Ectodermal cell (in vitro differentiated cells): ENCODE measurements at regions not wholly inside any gene's neighbourhood (a gene's known extent, or its start where the extent isn't known, plus 50 kb on each side); places are given as distances from the start of the nearest gene placed in this dataset.
"Not testable (repeated sequence)": the region's sequence is repeated elsewhere in the genome, so short reads cannot be mapped to it uniquely, and the experiment has no call there.

Experiments used
- H3K27ac ChIP-seq: 2 replicates; pipeline ENCODE4 v1.7.0; 2013; ENCODE audit warnings: mild to moderate bottlenecking, low read depth, low read length; ENCODE audit not compliant: insufficient read depth, poor library complexity, severe bottlenecking
- H3K27me3 ChIP-seq: 2 replicates; pipeline ENCODE4 v1.7.0; 2013; ENCODE audit warnings: mild to moderate bottlenecking, low read length; ENCODE audit not compliant: insufficient read depth, control insufficient read depth, poor library complexity, severe bottlenecking
- H3K36me3 ChIP-seq: one replicate; pipeline ENCODE4 v1.7.0; 2013; ENCODE audit warnings: low read length; ENCODE audit not compliant: control insufficient read depth, insufficient read depth
- H3K4me1 ChIP-seq: one replicate; pipeline ENCODE4 v1.7.0; 2013; ENCODE audit warnings: low read length; ENCODE audit not compliant: control insufficient read depth, insufficient read depth
- H3K4me3 ChIP-seq: 2 replicates; pipeline ENCODE4 v1.7.0; 2013; ENCODE audit warnings: low read depth, low read length, control low read depth; ENCODE audit not compliant: insufficient read depth
- H3K9me3 ChIP-seq: 2 replicates; pipeline ENCODE4 v1.7.0; 2013; ENCODE audit warnings: mild to moderate bottlenecking, low read length, moderate library complexity; ENCODE audit not compliant: control insufficient read depth
- WGBS, 2 experiments: methylation state at CpG; one replicate each; pipeline ENCODE4 v1.1.7; 2013; ENCODE audit warnings: missing lambda C conversion rate in 2 of 2; 5-methylcytosine and 5-hydroxymethylcytosine counted together

DNA sequence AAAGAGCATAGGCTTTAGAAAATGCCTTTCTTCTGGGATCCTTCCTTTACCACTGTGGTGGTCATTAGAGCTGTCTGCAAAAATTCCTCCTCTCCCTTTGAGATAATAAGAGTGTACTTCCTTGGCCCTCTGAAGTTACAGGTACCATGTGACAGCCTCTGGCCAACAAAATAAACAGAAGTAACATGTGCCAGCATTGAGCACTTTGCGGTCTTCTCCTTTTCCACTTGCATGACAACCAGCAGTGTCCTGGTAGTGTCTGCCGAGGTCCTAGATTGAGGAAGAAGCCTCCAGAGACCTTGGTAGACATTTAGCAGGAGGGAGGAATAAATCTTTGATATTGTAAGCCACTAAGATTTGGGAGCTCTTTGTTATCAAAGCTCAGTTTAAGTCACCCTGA, 87.5 kb upstream of the ARID1B start:
- Histone ChIP-seq H3K4me3 (no peak overlapping the region), H3K36me3 (no peaks in the 10 kb centered on the region), H3K27ac (no peak overlapping the region), H3K9me3 (no peaks in the 10 kb centered on the region), H3K4me1 (peaks cover 9% of the 10 kb centered on the region), H3K27me3 (no peaks in the 10 kb centered on the region)
- WGBS, 2 experiments: 98 to 100% methylated on average over 2 of the region's 2 CpGs

DNA sequence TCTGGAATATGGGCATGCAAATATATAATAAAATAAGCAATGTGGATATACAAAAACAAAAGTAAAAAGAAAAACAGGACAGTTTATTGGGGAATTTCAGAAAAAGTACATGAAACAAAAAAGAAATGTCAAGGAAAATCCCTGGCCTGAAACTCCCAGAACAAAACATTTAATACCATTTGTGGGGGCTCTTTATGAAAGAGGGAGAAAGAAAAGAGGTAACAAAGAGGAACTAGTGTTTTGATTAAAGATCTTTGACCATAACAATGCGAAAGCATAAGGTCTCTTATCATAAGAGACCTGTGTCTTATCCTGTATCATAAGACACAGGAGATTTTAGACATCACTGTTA, 88.6 kb upstream of the ARID1B start:
- H3K27ac ChIP-seq: no peak overlapping the region
- H3K4me3 ChIP-seq: no peak overlapping the region
- no peaks in the 10 kb centered on the region for H3K9me3 ChIP-seq
- H3K27me3 ChIP-seq: no peaks in the 10 kb centered on the region
- H3K36me3 ChIP-seq: no peaks in the 10 kb centered on the region
- 83 to 100% methylated on average over 1 of the region's 1 CpG for WGBS, 2 experiments
- peaks cover 9% of the 10 kb centered on the region for H3K4me1 ChIP-seq

DNA sequence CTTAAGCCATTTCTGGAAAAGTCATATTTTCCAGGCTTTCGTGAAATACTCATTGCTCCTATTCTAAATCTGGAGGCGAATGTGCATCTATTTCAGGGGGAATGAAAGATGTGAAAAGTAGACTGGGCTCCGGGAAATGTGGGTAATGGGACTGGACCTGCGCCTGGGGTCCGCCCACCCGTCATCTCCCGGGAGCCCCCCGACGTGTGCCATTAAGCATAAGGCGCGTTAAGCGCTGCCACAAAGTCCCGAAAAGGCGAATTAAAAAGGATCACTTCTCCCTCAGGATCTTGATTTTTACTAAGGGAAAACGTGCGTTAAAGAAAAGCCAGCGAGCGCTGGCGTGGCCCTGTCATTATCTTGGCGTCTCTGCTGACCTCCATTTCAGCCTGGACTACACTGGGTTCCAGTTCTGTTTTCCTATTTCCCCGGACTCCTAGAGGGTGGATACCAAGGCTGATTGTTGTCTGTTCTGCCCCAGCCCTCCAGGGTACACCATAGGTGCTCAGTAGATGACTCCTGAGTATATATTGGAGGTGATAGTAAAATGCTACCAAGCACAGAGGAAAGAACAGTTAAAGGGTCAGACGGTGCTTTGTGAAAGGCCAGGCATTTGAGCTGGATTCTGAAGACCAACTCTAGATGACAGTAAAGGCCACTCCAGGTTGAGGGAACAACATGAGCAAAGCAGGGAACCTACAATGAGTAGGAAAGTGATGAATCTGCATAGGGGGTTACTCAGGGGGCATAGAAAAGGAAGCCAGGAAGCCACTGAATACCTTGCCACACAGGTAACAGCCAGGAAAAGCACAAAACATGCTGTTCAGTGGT, 89.2 kb upstream of the ARID1B start:
- Histone ChIP-seq H3K36me3 (no peaks in the 10 kb centered on the region), H3K27me3 (no peaks in the 10 kb centered on the region), H3K4me1 (peaks cover 9% of the 10 kb centered on the region), H3K4me3 (peak overlapping the region; percentile 48), H3K9me3 (no peaks in the 10 kb centered on the region), H3K27ac (no peak overlapping the region)
- WGBS, 2 experiments: 8 to 9% methylated on average over 22 of the region's 22 CpGs

DNA sequence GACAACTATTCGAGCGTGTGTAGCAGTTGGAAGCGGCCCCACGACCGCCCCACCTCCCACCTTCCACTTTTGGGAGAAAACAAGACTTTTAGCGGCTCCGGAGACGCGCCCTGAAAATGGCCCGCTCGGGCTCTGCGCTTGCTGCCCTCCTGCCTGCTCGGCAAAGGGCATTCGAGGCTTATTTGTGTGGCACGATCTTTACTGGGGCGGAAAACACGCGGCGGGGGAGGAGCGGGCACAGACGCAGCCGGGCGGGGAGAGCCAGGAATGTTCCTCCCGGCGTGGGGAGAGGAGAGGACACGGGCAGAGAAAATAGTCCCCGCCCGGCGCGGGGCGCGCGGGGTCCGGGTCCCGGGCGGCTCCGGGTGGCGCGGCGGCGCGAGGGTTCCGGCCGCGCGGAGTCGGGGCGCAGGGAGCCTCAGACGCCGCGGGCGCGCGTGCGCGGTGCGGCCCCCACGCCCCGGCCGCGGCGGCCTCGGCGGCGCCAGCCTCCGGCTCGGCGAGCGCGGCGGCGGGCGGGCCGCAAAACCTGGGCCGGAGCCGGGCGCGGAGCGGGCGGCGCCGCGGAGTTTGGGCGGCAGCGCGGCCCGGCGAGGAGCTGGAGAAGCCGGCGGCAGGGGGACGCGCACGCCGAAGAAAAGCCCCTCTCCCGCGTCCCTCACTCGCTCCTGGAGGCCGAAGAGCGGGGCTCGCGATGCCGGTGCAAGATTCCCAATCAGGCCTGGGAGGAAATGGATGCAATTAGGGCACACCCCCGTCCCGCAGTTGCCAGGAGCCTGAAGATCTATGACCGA, 90.0 kb upstream of the ARID1B start:
- H3K4me1 ChIP-seq: peaks cover 9% of the 10 kb centered on the region
- H3K36me3 ChIP-seq: no peaks in the 10 kb centered on the region
- H3K4me3 ChIP-seq: peak overlapping the region; percentile 78
- no peaks in the 10 kb centered on the region for H3K9me3 ChIP-seq
- peak overlapping the region; percentile 97 for H3K27ac ChIP-seq
- no peaks in the 10 kb centered on the region for H3K27me3 ChIP-seq
- 0% methylated on average over 105 of the region's 105 CpGs for WGBS, 2 experiments

DNA sequence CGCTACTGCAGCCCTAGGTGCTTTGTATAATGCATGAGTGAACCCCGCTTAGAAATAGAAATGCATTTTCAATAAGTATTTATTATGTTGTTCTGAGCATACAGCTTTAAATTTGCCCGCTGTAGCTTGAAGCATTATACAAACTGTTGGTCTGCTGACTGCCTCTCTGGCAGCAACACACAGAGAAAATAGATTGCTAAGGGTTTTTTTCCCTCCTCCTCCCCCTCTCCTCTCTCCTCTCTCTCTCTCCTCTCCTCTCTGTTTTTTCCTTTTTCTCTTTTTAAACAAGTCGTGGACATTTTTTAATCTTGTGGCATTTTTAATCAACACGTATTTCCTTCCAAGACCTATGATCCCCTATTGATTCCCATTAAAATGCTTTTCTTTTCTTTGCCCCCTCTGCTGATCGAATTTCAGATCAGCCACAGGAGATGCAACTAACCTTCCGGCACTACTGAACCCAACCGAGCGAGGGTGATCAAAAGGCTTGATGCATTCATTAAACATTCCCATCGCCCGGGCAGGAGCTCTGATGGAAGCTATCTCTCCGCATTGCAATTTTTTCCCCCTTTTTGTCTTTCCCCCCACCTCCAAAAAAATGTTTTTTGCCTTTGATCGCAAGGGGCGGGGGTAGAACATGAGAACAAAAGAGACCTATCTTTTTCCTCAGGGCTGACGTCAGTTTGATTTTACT, 90.7 kb upstream of the ARID1B start:
- Histone ChIP-seq H3K27me3 (no peaks in the 10 kb centered on the region), H3K4me1 (peaks cover 9% of the 10 kb centered on the region), H3K4me3 (peak overlapping the region; percentile 78), H3K27ac (peak overlapping the region; percentile 97), H3K9me3 (no peaks in the 10 kb centered on the region), H3K36me3 (no peaks in the 10 kb centered on the region)
- WGBS, 2 experiments: 2 to 4% methylated on average over 14 to 15 of the region's 15 CpGs

DNA sequence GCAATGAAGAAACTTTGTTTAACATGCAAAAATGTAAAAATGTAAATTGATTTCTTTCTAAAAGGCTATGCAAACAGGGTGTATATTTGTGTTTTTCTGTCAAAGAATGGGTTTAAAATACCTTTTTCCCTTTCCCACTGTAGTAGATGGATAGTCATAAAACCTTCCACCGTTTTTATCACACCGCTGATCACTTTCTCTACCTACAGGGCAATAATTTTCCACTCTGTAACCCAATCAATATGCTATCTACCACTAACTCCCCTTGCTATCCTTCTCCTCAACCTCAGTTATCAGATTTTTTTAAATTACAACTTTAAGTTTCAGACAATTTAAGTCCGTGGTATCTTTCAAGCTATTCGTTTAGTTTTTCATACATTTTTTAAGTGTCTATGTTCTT, 91.4 kb upstream of the ARID1B start:
- peaks cover 9% of the 10 kb centered on the region for H3K4me1 ChIP-seq
- 28 to 29% methylated on average over 4 of the region's 4 CpGs for WGBS, 2 experiments
- no peaks in the 10 kb centered on the region for H3K9me3 ChIP-seq
- H3K4me3 ChIP-seq: peak overlapping the region; percentile 78
- no peaks in the 10 kb centered on the region for H3K36me3 ChIP-seq
- H3K27me3 ChIP-seq: no peaks in the 10 kb centered on the region
- H3K27ac ChIP-seq: peak overlapping the region; percentile 97

DNA sequence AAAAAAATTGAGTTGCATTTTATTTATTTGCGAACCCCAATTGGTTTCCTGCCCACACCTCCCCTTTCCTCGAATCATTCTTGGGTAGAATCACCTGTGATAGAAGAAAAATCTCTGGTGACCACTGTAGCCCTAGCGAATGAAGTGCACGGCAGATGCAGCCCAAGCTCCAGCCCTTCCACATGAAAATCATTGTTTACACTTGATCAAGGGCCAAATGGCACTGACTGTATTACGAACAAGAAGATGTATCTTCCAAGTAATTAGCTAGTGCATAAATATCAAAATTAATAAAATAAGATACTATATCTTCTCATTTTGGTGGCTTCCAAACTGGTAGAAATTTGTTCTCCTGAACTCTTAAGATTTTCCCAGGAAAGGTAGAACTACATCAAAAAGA, 93.4 kb upstream of the ARID1B start:
- WGBS, 2 experiments: 89 to 95% methylated on average over 5 of the region's 5 CpGs
- Histone ChIP-seq H3K36me3 (no peaks in the 10 kb centered on the region), H3K9me3 (no peaks in the 10 kb centered on the region)

DNA sequence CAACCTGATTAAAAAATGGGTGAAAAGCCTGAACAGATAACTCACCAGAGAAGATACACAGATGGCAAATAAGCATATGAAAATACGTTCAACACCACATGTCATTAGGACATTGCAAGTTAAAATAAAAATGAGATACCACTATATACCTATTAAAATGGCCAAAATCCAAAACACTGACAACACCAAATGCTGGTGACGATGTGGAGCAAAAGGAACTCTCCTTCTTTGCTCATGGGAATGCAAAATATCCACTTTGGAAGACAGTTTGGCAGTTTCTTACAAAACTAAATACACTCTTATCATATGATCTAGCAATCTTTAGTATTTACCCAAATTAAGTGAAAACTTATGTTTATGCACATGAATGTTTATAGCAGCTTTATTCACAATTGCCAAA, 100.5 kb upstream of the ARID1B start:
- Histone ChIP-seq H3K4me3 (no peak overlapping the region), H3K9me3 (no peaks in the 10 kb centered on the region), H3K27ac (no peak overlapping the region), H3K27me3 (no peaks in the 10 kb centered on the region), H3K4me1 (no peaks in the 10 kb centered on the region), H3K36me3 (no peaks in the 10 kb centered on the region)
- 83 to 94% methylated on average over 2 of the region's 2 CpGs for WGBS, 2 experiments

More for the DNA sequence above, 93.4 kb upstream of the ARID1B start:
- Histone ChIP-seq H3K4me1 (peaks cover 9% of the 10 kb centered on the region), H3K27ac (no peak overlapping the region), H3K4me3 (no peak overlapping the region), H3K27me3 (no peaks in the 10 kb centered on the region)

DNA sequence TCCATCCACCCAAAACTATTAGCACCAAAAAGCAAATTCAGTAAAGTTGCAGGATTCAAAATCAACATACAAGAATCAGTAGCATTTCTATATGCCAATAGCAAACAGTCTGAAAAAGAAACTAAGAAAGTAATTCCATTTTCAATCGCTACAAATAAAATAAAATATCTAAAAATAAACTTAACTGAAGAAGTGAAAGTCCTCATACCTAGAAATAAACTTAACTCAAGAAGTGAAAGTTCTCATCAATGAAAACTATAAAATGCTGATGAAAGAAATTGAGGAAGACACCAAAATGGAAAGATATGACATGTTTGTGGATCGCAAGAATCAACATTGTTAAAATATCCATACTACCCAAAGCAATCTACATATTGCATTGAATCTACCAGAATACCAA, 103.0 kb upstream of the ARID1B start:
- Histone ChIP-seq H3K4me3 (no peak overlapping the region), H3K4me1 (no peaks in the 10 kb centered on the region), H3K27me3 (no peaks in the 10 kb centered on the region), H3K9me3 (no peaks in the 10 kb centered on the region), H3K36me3 (no peaks in the 10 kb centered on the region), H3K27ac (no peak overlapping the region)
- 97 to 100% methylated on average over 1 to 2 of the region's 2 CpGs for WGBS, 2 experiments

DNA sequence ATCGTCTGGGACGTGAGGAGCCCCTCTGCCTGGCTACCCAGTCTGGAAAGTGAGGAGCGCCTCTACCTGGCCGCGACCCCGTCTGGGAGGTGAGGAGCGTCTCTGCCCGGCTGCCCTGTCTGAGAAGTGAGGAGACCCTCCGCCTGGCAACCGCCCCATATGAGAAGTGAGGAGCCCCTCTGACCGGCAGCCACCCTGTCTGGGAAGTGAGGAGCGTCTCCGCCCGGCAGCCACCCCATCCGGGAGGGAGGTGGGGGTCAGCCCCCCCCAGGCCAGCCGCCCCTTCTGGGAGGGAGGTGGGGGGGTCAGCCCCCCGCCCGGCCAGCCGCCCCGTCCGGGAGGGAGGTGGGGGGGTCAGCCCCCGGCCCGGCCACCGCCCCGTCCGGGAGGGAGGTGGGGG, 107.1 kb upstream of the ARID1B start:
- H3K4me3 ChIP-seq, H3K4me1 ChIP-seq, H3K9me3 ChIP-seq, H3K36me3 ChIP-seq, H3K27me3 ChIP-seq, H3K27ac ChIP-seq: not testable (repeated sequence)
- WGBS, 2 experiments: 96 to 98% methylated on average over 15 to 21 of the region's 26 CpGs
